Peyer's patch (tissue), 4 donors: ENCODE measurements at regions not wholly inside any gene's neighbourhood (a gene's known extent, or its start where the extent isn't known, plus 50 kb on each side); places are given as distances from the start of the nearest gene placed in this dataset.

Source experiments
- DNase-seq, 3 donors: peaks; one replicate each; pipeline ENCODE4 v3.0.0-alpha.2; 2017 to 2019
- H3K27ac ChIP-seq, 4 donors: fragments of 200-600 bp; sonication (generic); one replicate each; pipeline ENCODE4 v1.5.1; 2016 to 2019
- H3K27me3 ChIP-seq, 2 donors: fragments of 200-600 bp; sonication (generic); one replicate each; pipeline ENCODE4 v1.5.1; 2019
- H3K36me3 ChIP-seq, 3 donors: fragments of 200-600 bp; sonication (generic); one replicate each; pipeline ENCODE4 v1.5.1; 2016 to 2019
- H3K4me1 ChIP-seq, 4 donors: fragments of 200-600 bp; sonication (generic); one replicate each; pipeline ENCODE4 v1.5.1; 2016 to 2019
- H3K4me3 ChIP-seq, 4 donors: fragments of 200-600 bp; sonication (generic); 1 replicate in 3 of 4; 2 replicates in 1 of 4; pipeline ENCODE4 v1.5.1; 2016 to 2019; ENCODE audit warnings: mild to moderate bottlenecking in 1 of 4
- H3K9me3 ChIP-seq, 4 donors: fragments of 200-600 bp; sonication (generic); one replicate each; pipeline ENCODE4 v1.5.1; 2016 to 2019; ENCODE audit warnings: mild to moderate bottlenecking in 1 of 4
- CTCF ChIP-seq, 6 experiments: fragments of 450-650 bp in 4 of 6; fragments of 200-600 bp in 2 of 6; sonication (generic) in 1 of 6; IDR thresholded peaks; one replicate each; pipeline ENCODE4 v1.5.1; 2017 to 2019; ENCODE audit warnings: antibody characterized with exemption in 6 of 6, mild to moderate bottlenecking in 3 of 6, moderate library complexity in 1 of 6
- POLR2A ChIP-seq, 2 donors: fragments of 450-650 bp; IDR thresholded peaks; one replicate each; pipeline ENCODE4 v1.5.1; 2017; ENCODE audit warnings: antibody characterized with exemption in 2 of 2, mild to moderate bottlenecking in 2 of 2, moderate library complexity in 2 of 2

GRCh38 chrX:82589410-82589809 is 918.7 kb upstream of the POU3F4 start:
- no peaks in the 10 kb centered on the region for H3K36me3 ChIP-seq
- H3K27ac ChIP-seq = no peak overlapping the region
- TF ChIP-seq POLR2A (IDR thresholded peaks at IDR 0.05) (no peak), CTCF (IDR thresholded peaks at IDR 0.05) (no peak)
- H3K9me3 ChIP-seq = no peaks in the 10 kb centered on the region
- no peaks in the 10 kb centered on the region for H3K4me1 ChIP-seq
- H3K4me3 ChIP-seq = no peak overlapping the region
- H3K27me3 ChIP-seq = no peaks in the 10 kb centered on the region
- DNase-seq = no peak

GRCh38 chrX:82591421-82591820 is 916.7 kb upstream of the POU3F4 start:
- Histone ChIP-seq H3K4me1 (no peaks in the 10 kb centered on the region), H3K27ac (no peak overlapping the region), H3K9me3 (no peaks in the 10 kb centered on the region), H3K36me3 (no peaks in the 10 kb centered on the region), H3K4me3 (no peak overlapping the region), H3K27me3 (no peaks in the 10 kb centered on the region)
- DNase-seq = no peak
- TF ChIP-seq POLR2A (IDR thresholded peaks at IDR 0.05) = no peak

GRCh38 chrX:82626978-82627377 is 881.1 kb upstream of the POU3F4 start:
- H3K9me3 ChIP-seq = no peaks in the 10 kb centered on the region
- H3K4me1 ChIP-seq = no peaks in the 10 kb centered on the region
- no peak overlapping the region for H3K4me3 ChIP-seq
- TF ChIP-seq CTCF (IDR thresholded peaks at IDR 0.05) (no peak), POLR2A (IDR thresholded peaks at IDR 0.05) (no peak)
- no peaks in the 10 kb centered on the region for H3K27me3 ChIP-seq
- no peaks in the 10 kb centered on the region for H3K36me3 ChIP-seq
- no peak overlapping the region for H3K27ac ChIP-seq
- DNase-seq = no peak

- Histone ChIP-seq H3K9me3 (no peaks in the 10 kb centered on the region), H3K4me1 (no peaks in the 10 kb centered on the region), H3K27ac (no peak overlapping the region), H3K27me3 (no peaks in the 10 kb centered on the region), H3K4me3 (no peak overlapping the region), H3K36me3 (no peaks in the 10 kb centered on the region)
- no peak for DNase-seq
- TF ChIP-seq CTCF (IDR thresholded peaks at IDR 0.05) (no peak), POLR2A (IDR thresholded peaks at IDR 0.05) (no peak)
Measured at GRCh38 chrX:82627568-82627967, 880.5 kb upstream of the POU3F4 start.

- TF ChIP-seq CTCF (IDR thresholded peaks at IDR 0.05) (no peak), POLR2A (IDR thresholded peaks at IDR 0.05) (no peak)
- H3K4me3 ChIP-seq = no peak overlapping the region
- H3K27me3 ChIP-seq = no peaks in the 10 kb centered on the region
- H3K27ac ChIP-seq = no peak overlapping the region
- H3K9me3 ChIP-seq = no peaks in the 10 kb centered on the region
- no peaks in the 10 kb centered on the region for H3K36me3 ChIP-seq
- no peak for DNase-seq
- no peaks in the 10 kb centered on the region for H3K4me1 ChIP-seq
Measured at GRCh38 chrX:82648062-82648461, 860.0 kb upstream of the POU3F4 start.

GRCh38 chrX:82649645-82650044 is 858.4 kb upstream of the POU3F4 start:
- DNase-seq = no peak
- Histone ChIP-seq H3K9me3 (no peaks in the 10 kb centered on the region), H3K36me3 (no peaks in the 10 kb centered on the region), H3K4me3 (no peak overlapping the region), H3K27ac (no peak overlapping the region), H3K4me1 (no peaks in the 10 kb centered on the region), H3K27me3 (no peaks in the 10 kb centered on the region)
- TF ChIP-seq POLR2A (IDR thresholded peaks at IDR 0.05) (no peak), CTCF (IDR thresholded peaks at IDR 0.05) (no peak)
